GM10248 (cell line): ENCODE measurements at regions not wholly inside any gene's neighbourhood (a gene's known extent, or its start where the extent isn't known, plus 50 kb on each side); places are given as distances from the start of the nearest gene placed in this dataset.

Experiments used
- CTCF ChIA-PET: fragments of 300-600 bp; sonication (Branson Sonifier 250); formaldehyde crosslinking; extraction: SDS; loops from one replicate; lab custom pipeline; 2021; ENCODE audit warnings: antibody characterized with exemption; lab: Yijun Ruan, JAX
- POLR2A ChIA-PET: fragments of 350-650 bp; sonication (Branson Sonifier 250); formaldehyde crosslinking; extraction: SDS; loops from one replicate; lab custom pipeline; 2020; ENCODE audit warnings: antibody characterized with exemption; lab: Yijun Ruan, JAX
- DNase-seq: peaks from one replicate; pipeline ENCODE4 v3.0.0; 2012; ENCODE audit errors: extremely low spot score
- TF ChIP-seq, protein P1 (sequence below): IDR thresholded peaks from 2 replicates; pipeline ENCODE4 v1.5.1; 2012; ENCODE audit warnings: mild to moderate bottlenecking, low read depth; ENCODE audit errors: extremely low read depth, missing control alignments, control extremely low read depth

GRCh38 chr6:14943116-14943515 is 302.8 kb upstream of the JARID2 start:
- TF ChIP-seq, protein P1, sequence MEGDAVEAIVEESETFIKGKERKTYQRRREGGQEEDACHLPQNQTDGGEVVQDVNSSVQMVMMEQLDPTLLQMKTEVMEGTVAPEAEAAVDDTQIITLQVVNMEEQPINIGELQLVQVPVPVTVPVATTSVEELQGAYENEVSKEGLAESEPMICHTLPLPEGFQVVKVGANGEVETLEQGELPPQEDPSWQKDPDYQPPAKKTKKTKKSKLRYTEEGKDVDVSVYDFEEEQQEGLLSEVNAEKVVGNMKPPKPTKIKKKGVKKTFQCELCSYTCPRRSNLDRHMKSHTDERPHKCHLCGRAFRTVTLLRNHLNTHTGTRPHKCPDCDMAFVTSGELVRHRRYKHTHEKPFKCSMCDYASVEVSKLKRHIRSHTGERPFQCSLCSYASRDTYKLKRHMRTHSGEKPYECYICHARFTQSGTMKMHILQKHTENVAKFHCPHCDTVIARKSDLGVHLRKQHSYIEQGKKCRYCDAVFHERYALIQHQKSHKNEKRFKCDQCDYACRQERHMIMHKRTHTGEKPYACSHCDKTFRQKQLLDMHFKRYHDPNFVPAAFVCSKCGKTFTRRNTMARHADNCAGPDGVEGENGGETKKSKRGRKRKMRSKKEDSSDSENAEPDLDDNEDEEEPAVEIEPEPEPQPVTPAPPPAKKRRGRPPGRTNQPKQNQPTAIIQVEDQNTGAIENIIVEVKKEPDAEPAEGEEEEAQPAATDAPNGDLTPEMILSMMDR: no peak
- ChIA-PET CTCF (interaction anchor here (1.0 to 1.5 kb wide), 2 partner anchors 8 to 499 kb away, joined by 3 to 4 read pairs; no protein-coding TSS in a partner anchor), POLR2A (no interaction called here)
- no peak for DNase-seq

DNA sequence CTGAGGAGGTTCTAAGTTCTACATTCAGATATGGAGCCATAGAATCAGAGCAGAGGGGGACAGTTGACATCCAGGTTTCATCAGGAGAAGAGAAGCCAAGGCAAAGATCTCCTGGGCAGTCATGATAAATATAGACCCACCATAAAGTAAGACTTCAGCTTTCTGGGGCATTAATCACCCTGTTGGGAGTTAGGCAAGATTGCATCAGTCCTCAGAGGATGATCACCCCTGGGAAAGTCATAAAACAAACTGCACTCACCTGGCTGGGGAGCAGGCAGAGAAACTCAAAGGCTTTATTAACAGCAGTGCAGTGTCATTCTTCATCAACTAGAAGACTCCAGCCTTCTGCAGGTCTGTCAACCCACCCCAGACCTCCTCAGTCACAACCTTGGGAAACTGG is 301.3 kb upstream of the JARID2 start:
- POLR2A ChIA-PET: no interaction called here
- TF ChIP-seq, protein P1: no peak
- DNase-seq: no peak
- CTCF ChIA-PET: no interaction called here

DNA sequence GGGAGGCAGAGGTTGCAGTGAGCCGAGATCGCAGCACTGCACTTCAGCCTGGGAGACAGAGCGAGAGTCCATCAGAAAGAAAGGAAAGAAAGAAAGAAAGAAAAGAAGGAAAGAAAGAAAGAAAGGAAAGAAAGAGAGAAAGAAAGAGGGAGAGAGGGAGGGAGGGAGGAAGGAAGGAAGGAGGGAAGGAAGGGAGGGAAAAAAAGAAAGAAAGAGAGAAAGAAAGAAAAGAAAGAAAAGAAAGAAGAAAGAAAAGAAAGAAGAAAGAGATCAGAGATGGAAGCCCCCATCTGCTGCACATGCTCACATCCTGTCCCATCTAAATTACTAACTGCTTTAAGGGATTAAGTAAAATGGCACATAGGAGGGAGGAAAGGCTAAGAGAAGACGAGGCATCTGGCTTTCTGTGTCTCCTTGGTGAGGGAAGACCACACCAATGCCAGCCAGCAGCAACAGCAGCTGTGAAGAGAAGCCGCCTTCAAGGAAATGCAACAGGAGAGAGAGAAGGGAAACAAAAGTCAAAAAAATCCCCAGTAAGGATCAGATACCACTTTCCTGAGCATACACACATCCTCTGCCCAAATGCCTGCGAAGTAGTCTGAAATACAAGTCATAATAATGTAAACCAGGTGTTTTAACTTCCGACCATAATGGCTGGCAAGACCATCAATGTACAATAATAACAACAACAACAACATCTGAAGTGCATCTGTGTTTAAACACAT is 300.2 kb upstream of the JARID2 start:
- ChIA-PET POLR2A (no interaction called here), CTCF (no interaction called here)
- no peak for DNase-seq
- TF ChIP-seq, protein P1: no peak

DNA sequence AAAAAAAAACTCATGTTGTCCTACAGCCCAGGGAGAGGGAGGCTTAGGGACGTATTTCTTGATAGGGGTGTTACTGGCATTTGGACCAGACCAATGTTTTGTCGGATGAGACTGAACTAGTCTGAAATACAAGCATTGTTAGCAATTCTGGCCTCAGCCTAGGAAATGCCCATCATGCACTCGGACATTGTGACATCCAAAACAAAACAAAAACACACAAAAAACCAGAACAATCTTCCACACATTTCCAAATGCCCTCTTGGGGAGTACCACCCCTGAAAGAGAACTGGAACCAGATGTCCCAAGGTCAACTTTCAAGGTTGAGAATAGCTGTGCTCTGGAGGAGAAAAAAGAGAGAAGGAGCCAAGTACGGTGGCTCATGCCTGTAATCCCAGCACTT is 299.1 kb upstream of the JARID2 start:
- CTCF ChIA-PET: no interaction called here
- TF ChIP-seq, protein P1: no peak
- no peak for DNase-seq
- POLR2A ChIA-PET: no interaction called here

DNA sequence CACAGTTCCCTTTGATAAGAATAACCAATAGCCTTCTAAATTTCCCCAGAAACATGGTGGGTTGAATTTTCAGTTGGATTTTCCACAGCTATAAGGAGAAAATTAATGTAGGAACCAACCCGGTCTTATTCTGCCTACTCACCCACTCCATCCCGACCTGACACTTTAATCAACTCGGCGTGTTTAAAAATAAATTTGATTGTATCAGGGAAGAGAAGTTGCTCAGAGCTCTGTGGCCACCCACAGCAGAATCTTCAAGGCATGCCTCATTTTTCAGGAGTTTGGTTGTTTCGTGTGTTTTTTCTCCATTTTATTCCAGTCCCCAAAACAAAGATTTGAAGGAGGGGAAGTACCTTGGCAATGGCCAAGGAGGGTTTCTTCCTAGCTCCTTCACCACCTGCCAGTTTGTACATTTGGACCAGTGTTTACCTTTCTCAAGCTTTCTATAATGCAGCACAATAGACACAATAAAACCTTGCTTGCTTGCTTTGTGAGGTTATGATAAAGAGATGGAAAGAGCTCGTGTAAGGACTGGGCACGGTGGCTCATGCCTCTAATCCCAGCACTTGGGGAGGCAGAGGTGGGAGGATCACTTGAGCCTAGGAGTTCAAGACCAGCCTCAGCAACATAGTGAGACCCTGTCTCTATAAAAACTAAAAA is 297.2 kb upstream of the JARID2 start:
- no peak for DNase-seq
- TF ChIP-seq, protein P1: no peak
- POLR2A ChIA-PET: no interaction called here
- CTCF ChIA-PET: interaction anchor here (1.2 kb wide), 1 partner anchor 12 kb away, joined by 4 read pairs; no protein-coding TSS in a partner anchor

GRCh38 chr6:14950103-14950969 is 295.5 kb upstream of the JARID2 start:
- POLR2A ChIA-PET: interaction anchor here (0.6 kb wide), 1 partner anchor 949 kb away, joined by 7 read pairs; no protein-coding TSS in a partner anchor
- TF ChIP-seq, protein P1: no peak
- CTCF ChIA-PET: interaction anchor here (0.7 to 2.1 kb wide), 2 partner anchors 9 to 12 kb away, joined by 3 to 5 read pairs; no protein-coding TSS in a partner anchor
- no peak for DNase-seq
